GM12878 (cell line): ENCODE measurements at regions not wholly inside any gene's neighbourhood (a gene's known extent, or its start where the extent isn't known, plus 50 kb on each side); places are given as distances from the start of the nearest gene placed in this dataset.

Experiments
- BCL11A ChIP-seq: IDR thresholded peaks from 2 replicates; pipeline ENCODE4 v1.6.1; 2011; ENCODE audit warnings: low read depth, low read length
- CBFB ChIP-seq: IDR thresholded peaks from 2 replicates; pipeline ENCODE4 v1.6.1; 2016; ENCODE audit warnings: antibody characterized with exemption, low read depth
- CHD1 ChIP-seq: IDR thresholded peaks from 2 replicates; pipeline ENCODE4 v1.6.1; 2012; ENCODE audit warnings: low read depth, low read length, improper control_type of control experiment
- CUX1 ChIP-seq: IDR thresholded peaks from 2 replicates; pipeline ENCODE4 v1.6.1; 2012; ENCODE audit warnings: improper control_type of control experiment, low read depth, low read length; ENCODE audit not compliant: insufficient replicate concordance
- FOXM1 ChIP-seq: IDR thresholded peaks from 2 replicates; pipeline ENCODE4 v1.6.1; 2012; ENCODE audit warnings: low read depth, mild to moderate bottlenecking, inconsistent platforms, low read length, moderate library complexity
- GATAD2B ChIP-seq: fragments of 450-650 bp; conservative IDR thresholded peaks from 2 replicates; pipeline ENCODE4 v1.6.1; 2017; ENCODE audit warnings: low read depth, mild to moderate bottlenecking, moderate library complexity
- HCFC1 ChIP-seq: fragments of 150-350 bp; IDR thresholded peaks from 2 replicates; pipeline ENCODE4 v1.6.1; 2014; ENCODE audit warnings: low read length
- KAT2A ChIP-seq: conservative IDR thresholded peaks from 2 replicates; pipeline ENCODE4 v1.6.1; 2011; ENCODE audit warnings: low read depth, low read length; ENCODE audit not compliant: control insufficient read depth
- KDM1A ChIP-seq: fragments of 200-600 bp; sonication (generic); IDR thresholded peaks from 2 replicates; pipeline ENCODE4 v1.6.1; 2016; ENCODE audit warnings: borderline replicate concordance
- MLLT1 ChIP-seq: fragments of 450-650 bp; IDR thresholded peaks from 2 replicates; pipeline ENCODE4 v1.6.1; 2016; ENCODE audit warnings: mild to moderate bottlenecking
- MYB ChIP-seq: fragments of 150-350 bp; IDR thresholded peaks from 2 replicates; pipeline ENCODE4 v1.6.1; 2014; ENCODE audit warnings: mild to moderate bottlenecking, low read depth, low read length, borderline replicate concordance
- NR2C1 ChIP-seq: fragments of 450-650 bp; IDR thresholded peaks from 2 replicates; pipeline ENCODE4 v1.6.1; 2017; ENCODE audit warnings: antibody characterized with exemption, mild to moderate bottlenecking, moderate library complexity
- NR2F1 ChIP-seq: fragments of 450-650 bp; conservative IDR thresholded peaks from 2 replicates; pipeline ENCODE4 v1.6.1; 2017; ENCODE audit warnings: mild to moderate bottlenecking
- NRF1 ChIP-seq: conservative IDR thresholded peaks from 2 replicates; pipeline ENCODE4 v1.6.1; 2011; ENCODE audit warnings: mild to moderate bottlenecking, low read depth, low read length, improper control_type of control experiment
- POU2F2 ChIP-seq: IDR thresholded peaks from 3 replicates; pipeline ENCODE4 v1.6.1; 2011; ENCODE audit warnings: low read depth, mild to moderate bottlenecking, low read length, borderline replicate concordance
- SIN3A ChIP-seq: IDR thresholded peaks from 2 replicates; pipeline ENCODE4 v1.6.1; 2012; ENCODE audit warnings: low read depth, low read length, improper control_type of control experiment
- SREBF2 ChIP-seq: IDR thresholded peaks from 2 replicates; pipeline ENCODE4 v1.6.1; 2012; ENCODE audit warnings: mild to moderate bottlenecking, low read length
- USF1 ChIP-seq: IDR thresholded peaks from 2 replicates; pipeline ENCODE4 v1.6.1; 2011; ENCODE audit warnings: borderline replicate concordance, low read depth, mild to moderate bottlenecking, moderate library complexity, mixed read lengths, low read length; ENCODE audit not compliant: insufficient read depth; ENCODE audit errors: extremely low read length
- WRNIP1 ChIP-seq: IDR thresholded peaks from 2 replicates; pipeline ENCODE4 v1.6.1; 2011; ENCODE audit warnings: low read depth, low read length, improper control_type of control experiment, borderline replicate concordance
- TF ChIP-seq, protein P1 (sequence below): fragments of 450-650 bp; IDR thresholded peaks from 2 replicates; pipeline ENCODE4 v1.6.1; 2017; ENCODE audit warnings: mild to moderate bottlenecking
- TF ChIP-seq, protein P2 (sequence below): fragments of 450-650 bp; IDR thresholded peaks from 2 replicates; pipeline ENCODE4 v1.6.1; 2017; ENCODE audit warnings: low read depth, mild to moderate bottlenecking, moderate library complexity

DNA sequence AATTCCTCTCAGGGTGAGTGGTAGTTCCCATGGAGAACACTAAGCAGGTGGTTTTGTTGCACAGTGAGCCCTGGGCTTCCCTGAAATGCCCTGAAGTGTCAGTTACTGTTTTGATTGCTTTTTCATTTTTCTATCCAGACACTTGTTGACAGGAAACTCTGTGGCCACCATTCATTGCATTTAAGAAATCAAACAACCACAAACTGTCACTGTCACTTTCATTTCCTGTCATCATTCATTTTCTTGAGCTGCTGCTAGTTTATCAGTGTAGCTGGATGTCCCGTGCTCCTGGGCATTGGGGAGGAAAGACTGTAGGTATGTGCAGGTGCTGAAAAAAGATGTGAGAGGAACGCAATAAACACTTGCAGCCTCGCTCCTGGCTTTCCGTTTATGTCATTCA lies 891.6 kb upstream of the ZEB2 start (continued):
- TF ChIP-seq CHD1 (no peak), NRF1 (no peak), CUX1 (no peak), HCFC1 (no peak), SIN3A (no peak), NR2C1 (no peak), KAT2A (no peak), BCL11A (peak; percentile 90; the same call in 1 of the 2 replicates), MLLT1 (peak; percentile 42; the same call in 1 of the 2 replicates), FOXM1 (peak; percentile 76), CBFB (peak; percentile 88; the same call in 1 of the 2 replicates), KDM1A (no peak), NR2F1 (no peak), USF1 (no peak), POU2F2 (0 out of 3 replicates have a peak, but pooled peaks have one; percentile 58), WRNIP1 (no peak), GATAD2B (no peak), MYB (peak; percentile 87), SREBF2 (no peak)
- TF ChIP-seq, protein P1, sequence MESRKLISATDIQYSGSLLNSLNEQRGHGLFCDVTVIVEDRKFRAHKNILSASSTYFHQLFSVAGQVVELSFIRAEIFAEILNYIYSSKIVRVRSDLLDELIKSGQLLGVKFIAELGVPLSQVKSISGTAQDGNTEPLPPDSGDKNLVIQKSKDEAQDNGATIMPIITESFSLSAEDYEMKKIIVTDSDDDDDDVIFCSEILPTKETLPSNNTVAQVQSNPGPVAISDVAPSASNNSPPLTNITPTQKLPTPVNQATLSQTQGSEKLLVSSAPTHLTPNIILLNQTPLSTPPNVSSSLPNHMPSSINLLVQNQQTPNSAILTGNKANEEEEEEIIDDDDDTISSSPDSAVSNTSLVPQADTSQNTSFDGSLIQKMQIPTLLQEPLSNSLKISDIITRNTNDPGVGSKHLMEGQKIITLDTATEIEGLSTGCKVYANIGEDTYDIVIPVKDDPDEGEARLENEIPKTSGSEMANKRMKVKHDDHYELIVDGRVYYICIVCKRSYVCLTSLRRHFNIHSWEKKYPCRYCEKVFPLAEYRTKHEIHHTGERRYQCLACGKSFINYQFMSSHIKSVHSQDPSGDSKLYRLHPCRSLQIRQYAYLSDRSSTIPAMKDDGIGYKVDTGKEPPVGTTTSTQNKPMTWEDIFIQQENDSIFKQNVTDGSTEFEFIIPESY: no peak
- TF ChIP-seq, protein P2, sequence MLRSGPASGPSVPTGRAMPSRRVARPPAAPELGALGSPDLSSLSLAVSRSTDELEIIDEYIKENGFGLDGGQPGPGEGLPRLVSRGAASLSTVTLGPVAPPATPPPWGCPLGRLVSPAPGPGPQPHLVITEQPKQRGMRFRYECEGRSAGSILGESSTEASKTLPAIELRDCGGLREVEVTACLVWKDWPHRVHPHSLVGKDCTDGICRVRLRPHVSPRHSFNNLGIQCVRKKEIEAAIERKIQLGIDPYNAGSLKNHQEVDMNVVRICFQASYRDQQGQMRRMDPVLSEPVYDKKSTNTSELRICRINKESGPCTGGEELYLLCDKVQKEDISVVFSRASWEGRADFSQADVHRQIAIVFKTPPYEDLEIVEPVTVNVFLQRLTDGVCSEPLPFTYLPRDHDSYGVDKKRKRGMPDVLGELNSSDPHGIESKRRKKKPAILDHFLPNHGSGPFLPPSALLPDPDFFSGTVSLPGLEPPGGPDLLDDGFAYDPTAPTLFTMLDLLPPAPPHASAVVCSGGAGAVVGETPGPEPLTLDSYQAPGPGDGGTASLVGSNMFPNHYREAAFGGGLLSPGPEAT: 0 out of 2 replicates have a peak, but pooled peaks have one; percentile 45
